H9 (cell line): ENCODE measurements at regions not wholly inside any gene's neighbourhood (a gene's known extent, or its start where the extent isn't known, plus 50 kb on each side); places are given as distances from the start of the nearest gene placed in this dataset.

Experiments used
- DNase-seq: peaks from one replicate; pipeline ENCODE4 v3.0.0-alpha.2; 2017
- H2AFZ ChIP-seq: one replicate; pipeline ENCODE4 v1.6.1; 2013; ENCODE audit warnings: mild to moderate bottlenecking, low read length, control low read depth, moderate library complexity
- H2AK5ac ChIP-seq: 2 replicates; pipeline ENCODE4 v1.6.1; 2013; ENCODE audit warnings: low read length, control low read depth, mixed read lengths; ENCODE audit not compliant: insufficient read length
- H2BK120ac ChIP-seq: one replicate; pipeline ENCODE4 v1.6.1; 2013; ENCODE audit warnings: low read depth, mild to moderate bottlenecking, low read length, control low read depth, inconsistent platforms; ENCODE audit not compliant: poor library complexity, severe bottlenecking
- H2BK12ac ChIP-seq: 2 replicates; pipeline ENCODE4 v1.6.1; 2013; ENCODE audit warnings: low read length, control low read depth, mixed read lengths, low read depth; ENCODE audit not compliant: insufficient read length
- H2BK15ac ChIP-seq: 2 replicates; pipeline ENCODE4 v1.6.1; 2013; ENCODE audit warnings: low read depth, low read length, control low read depth
- H2BK20ac ChIP-seq: one replicate; pipeline ENCODE4 v1.6.1; 2013; ENCODE audit warnings: low read depth, mild to moderate bottlenecking, low read length, control low read depth, inconsistent platforms; ENCODE audit not compliant: poor library complexity, severe bottlenecking
- H2BK5ac ChIP-seq: 2 replicates; pipeline ENCODE4 v1.6.1; 2013; ENCODE audit warnings: low read length, control low read depth, mixed read lengths; ENCODE audit not compliant: insufficient read length
- H3K14ac ChIP-seq: 2 replicates; pipeline ENCODE4 v1.6.1; 2013; ENCODE audit warnings: low read length, control low read depth; ENCODE audit not compliant: insufficient read depth
- H3K18ac ChIP-seq: 2 replicates; pipeline ENCODE4 v1.6.1; 2013; ENCODE audit warnings: low read depth, mild to moderate bottlenecking, mixed read lengths, low read length, control low read depth; ENCODE audit not compliant: insufficient read length
- H3K23ac ChIP-seq: 2 replicates; pipeline ENCODE4 v1.6.1; 2013; ENCODE audit warnings: low read length, control low read depth, mixed read lengths, low read depth; ENCODE audit not compliant: insufficient read length
- H3K23me2 ChIP-seq: 2 replicates; pipeline ENCODE4 v1.6.1; 2013; ENCODE audit warnings: low read depth, mild to moderate bottlenecking, mixed read lengths, low read length, control low read depth; ENCODE audit not compliant: insufficient read length, poor library complexity, severe bottlenecking
- H3K27ac ChIP-seq: 2 replicates; pipeline ENCODE4 v1.5.1; 2013; ENCODE audit warnings: low read length, control low read depth, mixed read lengths, low read depth; ENCODE audit not compliant: insufficient read length
- H3K27me3 ChIP-seq: 2 replicates; pipeline ENCODE4 v1.6.1; 2013; ENCODE audit warnings: low read length, control low read depth, inconsistent platforms; ENCODE audit not compliant: insufficient read depth
- H3K4ac ChIP-seq: 2 replicates; pipeline ENCODE4 v1.6.1; 2013; ENCODE audit warnings: low read depth, mild to moderate bottlenecking, control low read depth, inconsistent platforms, low read length, moderate library complexity
- H3K4me1 ChIP-seq: 2 replicates; pipeline ENCODE4 v1.6.1; 2013; ENCODE audit warnings: low read length, control low read depth, inconsistent platforms; ENCODE audit not compliant: insufficient read depth
- H3K4me2 ChIP-seq: 2 replicates; pipeline ENCODE4 v1.6.1; 2013; ENCODE audit warnings: low read length, control low read depth, mixed read lengths; ENCODE audit not compliant: insufficient read length, insufficient read depth
- H3K56ac ChIP-seq: 2 replicates; pipeline ENCODE4 v1.6.1; 2013; ENCODE audit warnings: low read depth, mild to moderate bottlenecking, mixed read lengths, low read length, control low read depth; ENCODE audit not compliant: insufficient read length
- H3K79me1 ChIP-seq: 2 replicates; pipeline ENCODE4 v1.6.1; 2013; ENCODE audit warnings: low read depth, mild to moderate bottlenecking, moderate library complexity, low read length, control low read depth, inconsistent platforms; ENCODE audit not compliant: insufficient read depth, poor library complexity, severe bottlenecking
- H3K79me2 ChIP-seq: 2 replicates; pipeline ENCODE4 v1.6.1; 2013; ENCODE audit warnings: low read length, control low read depth, inconsistent platforms; ENCODE audit not compliant: insufficient read depth
- H3K9ac ChIP-seq: 2 replicates; pipeline ENCODE4 v1.6.1; 2013; ENCODE audit warnings: low read length, control low read depth, mixed read lengths; ENCODE audit not compliant: insufficient read length; ENCODE audit errors: extremely low read depth
- H3K9me3 ChIP-seq: one replicate; pipeline ENCODE4 v1.6.1; 2013; ENCODE audit warnings: low read depth, low read length, inconsistent platforms; ENCODE audit not compliant: control insufficient read depth
- H3T11ph ChIP-seq: one replicate; pipeline ENCODE4 v1.6.1; 2013; ENCODE audit warnings: mild to moderate bottlenecking, low read length, control low read depth, inconsistent platforms
- H4K20me1 ChIP-seq: one replicate; pipeline ENCODE4 v1.6.1; 2013; ENCODE audit not compliant: control insufficient read depth, insufficient read length, insufficient read depth
- H4K5ac ChIP-seq: 2 replicates; pipeline ENCODE4 v1.6.1; 2013; ENCODE audit warnings: low read depth, mild to moderate bottlenecking, mixed read lengths, low read length, control low read depth; ENCODE audit not compliant: insufficient read length
- H4K8ac ChIP-seq: replicated peaks from 2 replicates; pipeline ENCODE4 v1.6.1; 2013; ENCODE audit warnings: low read length, control low read depth, mixed read lengths, low read depth; ENCODE audit not compliant: insufficient read length
- H4K91ac ChIP-seq: 2 replicates; pipeline ENCODE4 v1.6.1; 2013; ENCODE audit warnings: low read depth, mild to moderate bottlenecking, moderate library complexity, mixed read lengths, low read length, control low read depth; ENCODE audit not compliant: insufficient read length
- H3K27ac Mint-ChIP-seq, 3 experiments: 2 replicates in 2 of 3; 3 replicates in 1 of 3; pipeline ENCODE4 v1.8.0; 2020 to 2021; ENCODE audit warnings: mixed read lengths in 3 of 3, mild to moderate bottlenecking in 1 of 3, moderate library complexity in 1 of 3
- H3K27me3 Mint-ChIP-seq: 2 replicates; pipeline ENCODE4 v1.8.0; 2021; ENCODE audit warnings: low read depth, mild to moderate bottlenecking, moderate library complexity, mixed read lengths
- H3K36me3 Mint-ChIP-seq, 3 experiments: 2 replicates in 2 of 3; 3 replicates in 1 of 3; pipeline ENCODE4 v1.8.0; 2020 to 2021; ENCODE audit warnings: low read depth in 3 of 3, mixed read lengths in 3 of 3; ENCODE audit not compliant: insufficient read depth in 1 of 3
- H3K4me1 Mint-ChIP-seq, 2 experiments: 2 replicates each; pipeline ENCODE4 v1.8.0; 2020; ENCODE audit warnings: mixed read lengths in 2 of 2
- H3K4me3 Mint-ChIP-seq, 2 experiments: 2 replicates in 1 of 2; 3 replicates in 1 of 2; pipeline ENCODE4 v1.8.0; 2020 to 2021; ENCODE audit warnings: mild to moderate bottlenecking in 2 of 2, mixed read lengths in 2 of 2, moderate library complexity in 1 of 2
- H3K9me3 Mint-ChIP-seq, 2 experiments: 2 replicates in 1 of 2; 3 replicates in 1 of 2; pipeline ENCODE4 v1.8.0; 2020; ENCODE audit warnings: mild to moderate bottlenecking in 2 of 2, mixed read lengths in 2 of 2, moderate library complexity in 1 of 2
- WGBS: extraction: QIAGEN DNeasy Blood & Tissue Kit; methylation state at CpG from one replicate; pipeline ENCODE4 v1.1.7; 2013; ENCODE audit warnings: missing lambda C conversion rate, low lambda C conversion rate, mixed read lengths; ENCODE audit not compliant: insufficient read length; ENCODE audit errors: extremely low coverage; 5-methylcytosine and 5-hydroxymethylcytosine counted together
- TF ChIP-seq, protein P1 (sequence below): fragments of 200-600 bp; sonication (generic); conservative IDR thresholded peaks from 3 replicates; pipeline ENCODE4 v1.8.0; 2021; ENCODE audit warnings: antibody characterized with exemption, mild to moderate bottlenecking

DNA sequence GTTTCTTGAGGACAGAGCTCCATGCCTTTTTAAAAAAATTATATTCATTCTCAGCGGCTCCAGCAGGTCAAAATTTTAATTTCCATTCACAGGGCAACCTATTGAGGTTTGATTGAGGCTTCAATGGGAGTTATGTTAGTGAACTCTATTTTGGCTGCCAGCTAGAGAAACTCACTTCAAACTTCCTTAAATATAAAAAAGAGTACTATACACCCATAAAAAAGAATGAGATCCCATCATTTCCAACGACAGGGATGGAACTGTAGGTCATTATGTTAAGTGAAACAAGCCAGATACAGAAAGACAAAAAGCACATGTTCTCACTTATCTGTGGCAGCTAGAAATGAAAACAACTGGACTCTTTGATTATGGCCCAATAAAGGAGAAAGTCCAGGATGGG, 176.8 kb upstream of the IL12B start:
- no peak overlapping the region for H2BK20ac ChIP-seq
- no peak overlapping the region for H2AK5ac ChIP-seq
- no peak overlapping the region for H3K4ac ChIP-seq
- H2BK5ac ChIP-seq: no peak overlapping the region
- no peak overlapping the region for H2BK120ac ChIP-seq
- H3K36me3 Mint-ChIP-seq: no peaks in the 10 kb centered on the region; a peak in 1 of 7 replicates
- no peak overlapping the region for H2BK15ac ChIP-seq
- H4K91ac ChIP-seq: no peak overlapping the region
- H3K4me1 ChIP-seq: no peaks in the 10 kb centered on the region
- peaks cover 8 to 12% of the 10 kb centered on the region in 2 experiments for H3K4me1 Mint-ChIP-seq
- H3K56ac ChIP-seq: no peak overlapping the region
- no peaks in the 10 kb centered on the region for H3K27me3 ChIP-seq
- no peak overlapping the region for H3K27ac ChIP-seq
- no peak for DNase-seq
- H3K4me3 Mint-ChIP-seq: no peak overlapping the region
- H3K9me3 Mint-ChIP-seq: peaks cover 3 to 4% of the 10 kb centered on the region in 2 experiments; a peak in 3 of 5 replicates
- no peaks in the 10 kb centered on the region for H3K9me3 ChIP-seq
- H4K8ac ChIP-seq: no peak overlapping the region
- H3K27ac Mint-ChIP-seq: no peak overlapping the region
- no peaks in the 10 kb centered on the region for H3K79me2 ChIP-seq
- H3K23me2 ChIP-seq: peaks cover 4% of the 10 kb centered on the region
- TF ChIP-seq, protein P1, sequence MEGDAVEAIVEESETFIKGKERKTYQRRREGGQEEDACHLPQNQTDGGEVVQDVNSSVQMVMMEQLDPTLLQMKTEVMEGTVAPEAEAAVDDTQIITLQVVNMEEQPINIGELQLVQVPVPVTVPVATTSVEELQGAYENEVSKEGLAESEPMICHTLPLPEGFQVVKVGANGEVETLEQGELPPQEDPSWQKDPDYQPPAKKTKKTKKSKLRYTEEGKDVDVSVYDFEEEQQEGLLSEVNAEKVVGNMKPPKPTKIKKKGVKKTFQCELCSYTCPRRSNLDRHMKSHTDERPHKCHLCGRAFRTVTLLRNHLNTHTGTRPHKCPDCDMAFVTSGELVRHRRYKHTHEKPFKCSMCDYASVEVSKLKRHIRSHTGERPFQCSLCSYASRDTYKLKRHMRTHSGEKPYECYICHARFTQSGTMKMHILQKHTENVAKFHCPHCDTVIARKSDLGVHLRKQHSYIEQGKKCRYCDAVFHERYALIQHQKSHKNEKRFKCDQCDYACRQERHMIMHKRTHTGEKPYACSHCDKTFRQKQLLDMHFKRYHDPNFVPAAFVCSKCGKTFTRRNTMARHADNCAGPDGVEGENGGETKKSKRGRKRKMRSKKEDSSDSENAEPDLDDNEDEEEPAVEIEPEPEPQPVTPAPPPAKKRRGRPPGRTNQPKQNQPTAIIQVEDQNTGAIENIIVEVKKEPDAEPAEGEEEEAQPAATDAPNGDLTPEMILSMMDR: no peak
- no peak overlapping the region for H3K14ac ChIP-seq
- H3T11ph ChIP-seq: no peak overlapping the region
- H3K79me1 ChIP-seq: no peaks in the 10 kb centered on the region
- WGBS: no CpG with 5 or more reads among the region's 2 CpGs
- H2BK12ac ChIP-seq: no peak overlapping the region
- H3K18ac ChIP-seq: no peak overlapping the region
- H4K20me1 ChIP-seq: no peaks in the 10 kb centered on the region
- H3K27me3 Mint-ChIP-seq: no peaks in the 10 kb centered on the region
- no peak overlapping the region for H3K9ac ChIP-seq
- H2AFZ ChIP-seq: no peak overlapping the region
- H4K5ac ChIP-seq: no peak overlapping the region
- H3K23ac ChIP-seq: no peak overlapping the region
- H3K4me2 ChIP-seq: no peak overlapping the region
